Subcutaneous abdominal adipose tissue (tissue), 5 donors: ENCODE measurements at regions not wholly inside any gene's neighbourhood (a gene's known extent, or its start where the extent isn't known, plus 50 kb on each side); places are given as distances from the start of the nearest gene placed in this dataset.

ENCODE experiments used
- H3K27ac ChIP-seq: one replicate; pipeline ENCODE4 v1.7.0; 2013; ENCODE audit warnings: low read depth, mild to moderate bottlenecking, inconsistent platforms, low read length, moderate library complexity
- H3K27me3 ChIP-seq, 5 donors: one replicate each; pipeline ENCODE4 v1.7.0; 2013; ENCODE audit warnings: low read length in 5 of 5, inconsistent platforms in 1 of 5; ENCODE audit not compliant: control insufficient read depth in 5 of 5, insufficient read depth in 4 of 5
- H3K36me3 ChIP-seq, 5 donors: one replicate each; pipeline ENCODE4 v1.7.0; 2013; ENCODE audit warnings: low read length in 5 of 5; ENCODE audit not compliant: control insufficient read depth in 5 of 5, insufficient read depth in 5 of 5
- H3K4me1 ChIP-seq, 5 donors: one replicate each; pipeline ENCODE4 v1.7.0; 2013; ENCODE audit warnings: low read length in 5 of 5, mild to moderate bottlenecking in 3 of 5, moderate library complexity in 1 of 5; ENCODE audit not compliant: control insufficient read depth in 5 of 5, insufficient read depth in 5 of 5
- H3K4me3 ChIP-seq, 5 donors: one replicate each; pipeline ENCODE4 v1.7.0; 2013; ENCODE audit warnings: low read length in 5 of 5, low read depth in 1 of 5
- H3K9ac ChIP-seq, 5 donors: one replicate each; pipeline ENCODE4 v1.7.0; 2013; ENCODE audit warnings: low read length in 5 of 5, mild to moderate bottlenecking in 4 of 5, moderate library complexity in 3 of 5
- H3K9me3 ChIP-seq, 5 donors: one replicate each; pipeline ENCODE4 v1.7.0; 2013; ENCODE audit warnings: low read length in 5 of 5; ENCODE audit not compliant: control insufficient read depth in 5 of 5
- donor health status: healthy.
- donor health status: healthy.
- donor health status: healthy.
- donor health status: healthy.
- donor health status: healthy.

GRCh38 chr19:30923621-30924020 lies 425.6 kb downstream of the TSHZ3 start:
- Histone ChIP-seq H3K9ac (no peak overlapping the region), H3K4me3 (no peak overlapping the region), H3K27ac (no peak overlapping the region), H3K4me1 (no peaks in the 10 kb centered on the region), H3K36me3 (no peaks in the 10 kb centered on the region), H3K9me3 (peaks cover 0 to 10% (median 5%) of the 10 kb centered on the region in 5 donors), H3K27me3 (peaks cover 0 to 5% (median 2%) of the 10 kb centered on the region in 5 donors)

- H3K27me3 ChIP-seq = peaks cover 0 to 5% (median 2%) of the 10 kb centered on the region in 5 donors
- H3K4me1 ChIP-seq = no peaks in the 10 kb centered on the region
- peaks cover 0 to 4% (median under 1%) of the 10 kb centered on the region in 5 donors for H3K9me3 ChIP-seq
- no peaks in the 10 kb centered on the region for H3K36me3 ChIP-seq
- H3K4me3 ChIP-seq = no peak overlapping the region
- no peak overlapping the region for H3K27ac ChIP-seq
- H3K9ac ChIP-seq = no peak overlapping the region
These were observed 426.1 kb downstream of the TSHZ3 start for GRCh38 chr19:30923096-30923495.

- H3K27me3 ChIP-seq = peaks cover 0 to 2% (median 0%) of the 10 kb centered on the region in 5 donors
- no peaks in the 10 kb centered on the region for H3K9me3 ChIP-seq
- no peaks in the 10 kb centered on the region for H3K36me3 ChIP-seq
- H3K27ac ChIP-seq = no peak overlapping the region
- H3K4me3 ChIP-seq = no peak overlapping the region
- H3K4me1 ChIP-seq = no peaks in the 10 kb centered on the region
- H3K9ac ChIP-seq = no peak overlapping the region
These were observed 429.0 kb downstream of the TSHZ3 start for GRCh38 chr19:30920222-30920621.

- no peaks in the 10 kb centered on the region for H3K9me3 ChIP-seq
- no peaks in the 10 kb centered on the region for H3K36me3 ChIP-seq
- no peaks in the 10 kb centered on the region for H3K4me1 ChIP-seq
- H3K9ac ChIP-seq = no peak overlapping the region
- peaks cover 0 to 2% (median 0%) of the 10 kb centered on the region in 5 donors for H3K27me3 ChIP-seq
- H3K4me3 ChIP-seq = no peak overlapping the region
- H3K27ac ChIP-seq = no peak overlapping the region
These were observed 429.5 kb downstream of the TSHZ3 start for GRCh38 chr19:30919737-30920136.

- no peaks in the 10 kb centered on the region for H3K9me3 ChIP-seq
- H3K4me3 ChIP-seq = no peak overlapping the region
- no peaks in the 10 kb centered on the region for H3K4me1 ChIP-seq
- no peak overlapping the region for H3K27ac ChIP-seq
- H3K36me3 ChIP-seq = no peaks in the 10 kb centered on the region
- H3K27me3 ChIP-seq = peaks cover 0 to 7% (median 0%) of the 10 kb centered on the region in 5 donors
- H3K9ac ChIP-seq = no peak overlapping the region
These were observed 433.0 kb downstream of the TSHZ3 start for GRCh38 chr19:30916238-30916637.

- H3K9ac ChIP-seq = no peak overlapping the region
- no peak overlapping the region for H3K27ac ChIP-seq
- H3K9me3 ChIP-seq = no peaks in the 10 kb centered on the region
- H3K36me3 ChIP-seq = no peaks in the 10 kb centered on the region
- H3K4me1 ChIP-seq = no peaks in the 10 kb centered on the region
- H3K27me3 ChIP-seq = peaks cover 0 to 5% (median 0%) of the 10 kb centered on the region in 5 donors
- no peak overlapping the region for H3K4me3 ChIP-seq
These were observed 437.7 kb downstream of the TSHZ3 start for GRCh38 chr19:30911491-30911890.

- Histone ChIP-seq H3K36me3 (no peaks in the 10 kb centered on the region), H3K27ac (no peak overlapping the region), H3K4me1 (no peaks in the 10 kb centered on the region), H3K4me3 (no peak overlapping the region), H3K9me3 (no peaks in the 10 kb centered on the region), H3K9ac (no peak overlapping the region), H3K27me3 (peaks cover 0 to 5% (median 0%) of the 10 kb centered on the region in 5 donors)
These were observed 438.6 kb downstream of the TSHZ3 start for GRCh38 chr19:30910485-30911240.

- no peaks in the 10 kb centered on the region for H3K9me3 ChIP-seq
- no peaks in the 10 kb centered on the region for H3K4me1 ChIP-seq
- H3K27me3 ChIP-seq = peaks cover 0 to 5% (median 0%) of the 10 kb centered on the region in 5 donors
- no peak overlapping the region for H3K4me3 ChIP-seq
- no peak overlapping the region for H3K27ac ChIP-seq
- no peak overlapping the region for H3K9ac ChIP-seq
- H3K36me3 ChIP-seq = no peaks in the 10 kb centered on the region
These were observed 440.0 kb downstream of the TSHZ3 start for GRCh38 chr19:30909216-30909615.

GRCh38 chr19:30908262-30908771 lies 440.9 kb downstream of the TSHZ3 start:
- Histone ChIP-seq H3K27me3 (peaks cover 0 to 5% (median 0%) of the 10 kb centered on the region in 5 donors), H3K36me3 (no peaks in the 10 kb centered on the region), H3K9me3 (no peaks in the 10 kb centered on the region)

GRCh38 chr19:30906871-30907270 lies 442.4 kb downstream of the TSHZ3 start:
- Histone ChIP-seq H3K4me1 (no peaks in the 10 kb centered on the region), H3K27ac (no peak overlapping the region), H3K9ac (no peak overlapping the region), H3K9me3 (no peaks in the 10 kb centered on the region), H3K4me3 (no peak overlapping the region), H3K27me3 (no peaks in the 10 kb centered on the region), H3K36me3 (no peaks in the 10 kb centered on the region)

More at GRCh38 chr19:30908262-30908771, 440.9 kb downstream of the TSHZ3 start:
- no peak overlapping the region for H3K27ac ChIP-seq
- H3K9ac ChIP-seq = no peak overlapping the region
- no peaks in the 10 kb centered on the region for H3K4me1 ChIP-seq
- no peak overlapping the region for H3K4me3 ChIP-seq
